Activated naive CD4-positive, alpha-beta T cell treated with Interleukin-2 at 50 U/mL for 16 hours (primary cell): ENCODE measurements at regions not wholly inside any gene's neighbourhood (a gene's known extent, or its start where the extent isn't known, plus 50 kb on each side); places are given as distances from the start of the nearest gene placed in this dataset.
"Not testable (repeated sequence)": the region's sequence is repeated elsewhere in the genome, so short reads cannot be mapped to it uniquely, and the experiment has no call there.

ENCODE experiments used
- DNase-seq: peaks from one replicate; pipeline ENCODE4 v3.0.0-alpha.2; 2020

- DNase-seq: no peak
Measured at GRCh38 chr3:137820366-137820765, 56.3 kb downstream of the SOX14 start.

- no peak for DNase-seq
Measured at GRCh38 chr3:137835096-137835495, 71.0 kb downstream of the SOX14 start.

- DNase-seq: no peak
Measured at GRCh38 chr3:137845194-137845593, 81.1 kb downstream of the SOX14 start.

DNA sequence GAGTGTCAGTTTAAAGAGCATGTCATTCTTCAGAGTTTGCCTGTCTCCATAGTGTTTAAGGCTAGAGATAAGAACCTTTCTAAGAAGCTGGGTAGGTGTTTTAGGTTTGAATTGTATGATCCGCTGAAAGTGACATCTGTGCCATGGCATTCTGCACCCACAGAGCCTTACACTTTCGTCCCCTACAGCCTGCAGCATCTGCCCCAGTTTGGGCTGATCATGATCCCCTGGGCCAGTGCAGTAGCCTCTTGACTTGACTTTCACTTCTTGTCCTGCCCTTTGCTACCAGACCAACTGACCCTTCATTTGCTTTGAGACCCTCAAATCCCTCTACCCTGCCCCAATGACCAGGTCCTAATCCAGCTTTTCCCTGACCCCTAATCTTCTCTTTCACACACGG, 81.6 kb downstream of the SOX14 start:
- DNase-seq: no peak

- no peak for DNase-seq
Measured at GRCh38 chr3:137852391-137852830, 88.3 kb downstream of the SOX14 start.

DNA sequence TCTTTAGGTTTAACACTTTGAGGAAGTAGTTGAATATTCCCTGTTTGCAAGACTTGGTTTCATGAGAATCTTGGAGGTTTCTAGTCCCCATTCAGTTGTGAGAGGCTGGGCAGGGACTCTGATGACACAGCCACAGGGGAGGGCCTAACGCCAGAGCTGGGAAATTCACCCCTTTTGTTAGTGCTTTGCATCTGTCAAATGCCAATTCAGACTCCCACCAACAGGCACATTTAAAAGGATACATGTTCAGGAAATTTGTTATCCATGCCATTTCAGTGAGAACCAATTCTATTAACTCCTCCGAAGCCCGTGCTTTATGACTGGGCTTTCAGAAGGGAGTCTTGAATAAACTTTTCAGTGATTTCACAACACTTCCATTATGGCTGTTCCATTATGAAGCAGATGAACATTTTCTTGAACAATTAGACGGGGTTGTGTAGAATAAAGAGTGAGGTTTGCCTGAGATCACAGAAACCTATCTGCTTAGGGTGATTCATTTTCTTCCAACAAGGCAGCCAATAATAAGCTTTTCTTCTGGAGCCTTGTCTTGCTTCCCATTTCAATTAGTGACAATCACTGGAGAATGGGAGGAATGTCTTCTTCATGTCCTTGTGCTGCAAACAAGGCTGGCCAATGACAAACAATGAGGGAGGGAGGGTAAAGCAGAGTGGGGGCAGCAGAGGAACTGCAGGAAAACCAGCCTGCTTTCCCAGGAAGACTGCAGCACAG, 90.6 kb downstream of the SOX14 start:
- DNase-seq: no peak

DNA sequence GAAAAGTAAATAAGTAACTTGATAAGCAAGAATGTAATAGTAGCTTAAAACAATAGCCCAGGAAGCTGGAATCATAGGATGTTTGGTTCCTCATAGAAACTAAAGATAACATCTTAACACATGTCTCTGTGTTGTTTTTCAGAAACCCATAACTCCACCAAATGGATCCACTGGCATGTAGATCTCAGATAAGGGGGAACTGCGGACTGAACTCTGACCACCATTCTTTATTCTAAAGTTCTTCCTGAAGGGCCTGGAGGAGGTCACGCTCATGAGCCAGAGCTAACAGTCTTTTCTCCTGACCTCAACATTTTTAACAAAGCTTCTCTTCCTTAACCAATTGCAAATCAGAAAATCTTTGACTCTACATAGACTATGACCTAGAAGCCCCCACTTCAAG, 101.9 kb downstream of the SOX14 start:
- DNase-seq: no peak

DNA sequence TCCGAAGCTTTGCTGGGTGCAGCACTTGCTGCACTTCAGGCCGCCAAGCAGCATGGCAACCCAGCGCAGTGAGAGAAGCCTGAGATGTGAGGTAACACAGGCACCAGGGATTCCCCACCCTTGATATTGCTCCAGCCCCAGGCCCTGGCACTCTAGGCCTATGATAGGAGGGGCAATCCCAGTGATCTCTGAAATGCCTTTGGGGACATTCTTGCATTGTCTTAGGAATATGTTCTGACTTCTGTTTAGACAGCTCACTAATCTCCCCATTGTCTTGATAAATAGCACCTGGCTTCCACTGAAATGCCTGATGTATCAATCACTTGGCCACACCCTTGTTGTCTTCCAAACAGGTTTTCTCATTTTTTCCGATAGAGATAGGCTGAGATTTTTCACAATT, 102.8 kb downstream of the SOX14 start:
- DNase-seq: no peak

GRCh38 chr3:137867611-137868010, 103.5 kb downstream of the SOX14 start:
- DNase-seq: no peak

GRCh38 chr3:137869022-137869421, 104.9 kb downstream of the SOX14 start:
- no peak for DNase-seq

- DNase-seq: not testable (repeated sequence)
Measured at GRCh38 chr3:137872589-137872988, 108.5 kb downstream of the SOX14 start.

- DNase-seq: not testable (repeated sequence)
Measured at GRCh38 chr3:137896842-137897241, 113.1 kb upstream of the CLDN18 start.

DNA sequence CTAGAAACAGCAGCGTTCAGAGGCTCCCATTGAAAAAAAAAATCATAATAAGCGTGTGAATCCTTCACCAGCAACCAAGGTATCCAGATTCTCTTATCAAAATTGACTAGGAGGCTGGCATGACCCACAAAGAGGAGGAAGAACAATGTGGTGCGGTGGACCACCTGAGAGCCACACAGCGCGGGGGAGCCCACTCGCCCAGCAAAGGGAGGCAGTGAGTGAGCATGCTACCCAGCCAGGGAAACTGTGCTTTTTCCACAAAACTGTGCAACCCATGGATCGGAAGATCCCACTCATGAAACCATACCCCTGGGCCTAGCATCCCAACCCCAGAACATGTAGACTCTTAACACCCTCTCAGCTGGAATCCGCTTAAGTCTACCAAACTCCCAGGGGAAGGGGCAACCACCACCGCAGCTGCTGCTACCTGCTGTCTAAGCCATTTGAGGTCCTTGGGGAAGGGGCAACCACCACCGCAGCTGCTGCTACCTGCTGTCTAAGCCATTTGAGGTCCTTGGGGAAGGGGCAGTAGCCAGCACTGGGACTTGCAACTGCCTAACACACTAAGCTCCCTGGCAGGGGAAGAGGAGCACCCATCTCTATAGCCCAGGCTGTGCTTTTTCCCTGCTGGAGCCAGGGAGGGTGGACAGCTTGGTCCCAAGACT, 102.8 kb upstream of the CLDN18 start:
- DNase-seq: no peak

- DNase-seq: no peak
Measured at GRCh38 chr3:137924628-137925027, 85.3 kb upstream of the CLDN18 start.

GRCh38 chr3:137925080-137925479, 84.9 kb upstream of the CLDN18 start:
- DNase-seq: no peak

DNA sequence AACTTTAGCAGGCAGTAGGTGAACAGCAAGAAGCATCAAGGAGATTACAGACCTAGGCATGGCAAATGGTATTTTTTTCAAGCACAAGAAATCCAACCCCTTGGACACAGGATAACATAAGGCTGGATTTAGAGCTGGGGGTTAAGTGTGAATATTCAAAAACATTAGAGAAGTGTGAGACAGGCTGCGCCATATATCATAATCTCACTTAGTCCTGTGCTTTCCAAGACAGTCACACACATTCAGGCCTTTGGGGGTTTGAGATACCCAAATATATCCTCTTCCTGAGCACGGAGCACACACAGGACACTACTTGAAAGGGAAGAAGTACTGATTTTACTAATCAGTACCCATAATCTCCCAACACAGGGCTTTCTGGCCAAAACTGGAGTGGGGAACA, 83.0 kb upstream of the CLDN18 start:
- no peak for DNase-seq

- DNase-seq: no peak
Measured at GRCh38 chr3:137930976-137931375, 79.0 kb upstream of the CLDN18 start.

GRCh38 chr3:137938876-137939275, 71.1 kb upstream of the CLDN18 start:
- no peak for DNase-seq

GRCh38 chr3:137944593-137944992, 65.4 kb upstream of the CLDN18 start:
- no peak for DNase-seq

DNA sequence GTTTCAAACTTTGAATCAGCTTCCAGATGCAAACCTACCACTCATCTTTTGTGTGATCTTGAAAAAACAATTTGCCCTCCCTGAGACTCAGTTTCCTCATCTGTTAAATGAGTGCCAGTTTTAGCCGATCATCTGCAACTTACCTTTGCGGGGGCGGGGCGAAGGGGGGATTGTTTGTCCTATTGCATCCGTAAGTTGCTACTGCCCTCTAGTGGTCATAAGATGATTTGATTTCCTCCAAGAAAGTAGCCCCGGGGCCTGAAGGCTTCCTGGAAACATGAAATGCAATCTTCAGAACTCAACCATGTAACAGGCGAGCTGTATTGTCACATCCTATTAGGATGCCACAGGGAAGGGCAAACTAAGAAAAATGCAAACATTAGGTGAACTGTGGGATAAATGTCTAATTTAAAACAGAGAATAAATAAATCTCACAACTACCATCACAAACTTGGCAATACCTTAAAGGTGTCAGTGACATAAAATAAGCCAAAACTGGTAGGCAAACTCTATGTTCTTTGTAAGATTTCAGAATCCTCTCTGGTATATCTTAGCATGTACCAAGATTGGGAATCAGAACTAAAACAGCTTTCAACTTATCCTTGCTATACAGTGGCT, 63.5 kb upstream of the CLDN18 start:
- DNase-seq: peak; percentile 37

DNA sequence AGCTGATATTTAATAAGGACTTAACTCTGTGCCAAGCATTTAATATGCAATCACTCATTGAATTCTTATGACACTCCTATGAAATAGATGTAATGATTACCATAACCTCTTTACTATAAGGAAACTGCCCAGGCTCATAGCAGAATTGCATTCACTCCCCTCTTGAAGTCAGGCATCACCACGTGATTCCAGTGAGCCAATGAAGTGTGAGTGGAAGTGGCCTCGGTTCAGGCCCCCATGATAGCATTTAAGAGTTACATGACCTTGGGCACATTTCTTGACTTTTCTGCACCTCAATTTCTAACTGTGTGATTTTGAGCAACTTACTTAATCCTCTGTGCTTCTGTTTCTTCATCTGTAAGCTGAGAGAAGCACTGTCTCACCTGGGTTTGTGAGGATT, 62.8 kb upstream of the CLDN18 start:
- no peak for DNase-seq

DNA sequence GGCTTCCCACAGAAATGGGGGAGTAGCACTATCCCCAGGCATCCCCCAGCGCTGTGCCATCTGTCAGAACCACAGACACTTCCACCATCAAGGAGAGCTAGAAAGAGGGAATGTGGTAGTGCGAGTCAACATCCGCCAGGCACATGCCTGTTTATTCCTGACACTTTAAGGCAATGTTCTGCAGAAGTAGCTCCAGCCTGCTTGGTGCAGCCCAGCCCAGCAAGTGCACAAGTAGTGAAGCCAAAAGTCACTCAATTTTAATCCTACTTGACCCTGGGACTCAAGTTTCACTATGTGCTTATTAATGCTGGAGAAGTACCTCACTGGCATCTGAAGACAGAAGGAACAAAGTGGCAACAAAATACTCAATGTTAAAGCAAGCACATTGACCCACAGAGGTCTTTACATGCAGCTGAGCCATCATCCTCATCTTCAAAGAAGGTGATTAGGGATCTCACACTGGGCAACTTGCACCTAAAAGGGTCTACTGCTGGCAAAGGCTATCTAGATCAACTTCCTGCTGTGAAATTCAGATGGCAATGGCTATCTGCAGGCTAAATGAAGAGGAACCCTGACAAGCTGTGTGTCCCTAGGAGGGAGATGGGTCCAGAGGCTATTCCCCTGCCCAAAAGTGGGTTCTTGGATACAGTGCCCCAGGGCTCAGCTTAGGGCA, 61.4 kb upstream of the CLDN18 start:
- DNase-seq: no peak

DNA sequence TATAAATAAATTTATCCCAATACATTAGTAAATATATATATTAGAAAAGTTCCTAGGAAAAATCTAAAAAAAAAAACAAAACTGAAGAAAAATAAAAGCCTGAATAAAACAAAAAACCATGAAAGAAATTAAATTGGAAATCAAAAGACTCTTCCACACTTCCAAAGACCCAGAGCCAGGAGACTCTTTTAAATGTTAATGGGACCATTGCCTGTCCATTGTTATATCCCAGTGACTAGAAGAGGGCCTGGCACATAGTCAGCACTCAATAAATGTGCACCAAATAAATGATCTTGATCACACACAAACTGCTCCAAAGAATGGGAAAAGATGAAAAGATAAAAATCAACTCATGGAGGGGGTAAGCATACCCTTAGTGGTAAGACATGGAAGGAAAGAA, 51.3 kb upstream of the CLDN18 start:
- DNase-seq: no peak
